NCI-H774 (cell line): ENCODE measurements at regions not wholly inside any gene's neighbourhood (a gene's known extent, or its start where the extent isn't known, plus 50 kb on each side); places are given as distances from the start of the nearest gene placed in this dataset.
A peak's percentile ranks its signal among the peaks of the same experiment; 100 is the strongest.
"Not testable (repeated sequence)": the region's sequence is repeated elsewhere in the genome, so short reads cannot be mapped to it uniquely, and the experiment has no call there.

Experiments used
- DNase-seq: peaks from one replicate; lab custom pipeline; 2025; lab: John Stamatoyannopoulos, UW

DNA sequence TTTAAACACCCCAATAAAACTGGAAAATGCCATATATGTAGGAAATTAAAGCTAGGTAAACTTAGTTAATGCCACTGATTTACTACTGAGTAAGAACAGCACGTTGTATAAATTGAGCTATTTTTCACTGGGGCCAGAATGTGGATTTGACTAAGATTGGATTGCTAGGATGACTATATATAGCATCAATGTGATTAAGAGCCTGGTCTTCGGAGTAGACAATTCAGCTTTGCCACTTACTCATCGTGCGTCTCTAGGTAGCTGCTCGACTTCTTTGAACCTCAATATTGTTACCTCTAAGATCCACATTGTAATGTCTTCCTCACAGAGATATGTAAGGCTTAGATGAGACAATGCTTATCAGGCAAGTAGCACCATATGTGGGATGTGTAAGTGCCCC is 462.5 kb downstream of the KLF12 start:
- DNase-seq: no peak

DNA sequence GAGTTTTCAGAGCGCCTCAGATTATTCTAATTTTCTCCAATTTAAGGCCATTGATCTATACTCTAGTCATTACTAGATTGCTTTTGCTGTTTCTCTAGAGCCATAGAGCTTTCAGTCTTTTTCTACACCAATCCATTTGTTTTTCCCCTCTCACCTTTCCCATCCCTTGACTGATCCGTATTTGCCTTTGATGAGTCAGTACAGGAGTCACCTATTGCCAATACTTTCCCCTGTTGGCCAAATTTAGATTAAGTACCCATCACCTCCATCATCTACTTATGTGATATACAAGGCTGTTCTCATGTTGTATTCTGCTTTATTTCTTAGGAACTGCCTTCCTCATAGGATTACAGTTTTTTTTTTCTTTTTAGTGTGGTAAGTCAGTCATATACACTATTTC is 463.2 kb downstream of the KLF12 start:
- no peak for DNase-seq

DNA sequence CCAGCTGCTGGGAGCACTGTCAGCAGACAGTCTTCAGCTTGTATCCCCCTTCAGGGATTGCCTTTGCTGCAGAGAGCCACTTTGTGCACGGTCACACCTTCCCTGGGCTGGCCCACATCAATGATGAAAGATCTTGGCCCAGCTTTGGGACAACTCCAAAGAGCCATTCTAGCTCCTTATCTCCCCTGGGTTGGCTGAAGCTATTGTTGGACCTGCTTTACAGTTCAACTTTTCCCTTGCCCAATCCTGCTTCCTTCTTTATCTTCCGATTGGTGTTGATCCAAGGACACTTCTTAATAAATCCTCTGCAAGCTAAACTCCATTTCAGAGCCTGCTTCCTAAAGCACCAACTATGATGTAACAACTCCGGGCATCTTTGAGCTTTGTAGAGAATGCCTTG is 466.4 kb downstream of the KLF12 start:
- no peak for DNase-seq

DNA sequence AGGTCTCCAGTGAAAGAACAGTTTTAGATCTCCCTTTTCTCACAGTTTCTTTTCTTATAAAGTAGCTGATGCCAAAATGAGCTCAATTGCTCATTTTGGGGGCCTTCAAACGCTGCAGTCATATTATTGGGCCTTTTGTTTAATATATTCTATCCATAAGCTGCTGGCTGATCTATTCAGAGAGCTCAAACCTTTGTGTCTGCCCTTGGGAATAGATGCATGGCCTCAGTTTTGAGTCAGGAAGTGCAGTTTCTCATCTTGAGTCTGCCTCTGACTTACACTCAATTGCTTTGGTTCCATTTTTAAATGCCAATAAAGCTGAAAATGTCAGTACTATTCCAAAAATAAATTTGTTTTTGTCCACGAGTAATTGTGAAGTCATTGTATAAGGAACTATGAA is 468.9 kb downstream of the KLF12 start:
- no peak for DNase-seq

DNA sequence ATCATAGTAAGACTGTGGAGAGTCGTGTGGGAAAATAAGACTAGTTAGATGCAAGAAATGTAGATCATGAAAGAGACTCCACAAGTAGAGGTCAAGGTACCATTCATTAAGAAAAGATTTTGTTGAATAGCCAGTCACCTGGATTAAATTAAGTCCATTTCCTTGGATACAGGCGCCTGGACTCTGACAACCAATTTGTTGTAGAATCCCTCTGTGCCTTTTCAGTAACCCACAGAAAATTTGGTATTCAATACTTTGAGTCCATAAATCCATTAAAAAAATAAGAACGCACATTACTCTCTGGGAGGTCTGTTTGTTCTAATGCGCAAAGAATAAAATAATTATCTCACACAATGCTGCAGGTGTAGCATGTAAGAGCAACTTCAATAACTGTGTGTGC is 469.4 kb downstream of the KLF12 start:
- peak; percentile 10 for DNase-seq

DNA sequence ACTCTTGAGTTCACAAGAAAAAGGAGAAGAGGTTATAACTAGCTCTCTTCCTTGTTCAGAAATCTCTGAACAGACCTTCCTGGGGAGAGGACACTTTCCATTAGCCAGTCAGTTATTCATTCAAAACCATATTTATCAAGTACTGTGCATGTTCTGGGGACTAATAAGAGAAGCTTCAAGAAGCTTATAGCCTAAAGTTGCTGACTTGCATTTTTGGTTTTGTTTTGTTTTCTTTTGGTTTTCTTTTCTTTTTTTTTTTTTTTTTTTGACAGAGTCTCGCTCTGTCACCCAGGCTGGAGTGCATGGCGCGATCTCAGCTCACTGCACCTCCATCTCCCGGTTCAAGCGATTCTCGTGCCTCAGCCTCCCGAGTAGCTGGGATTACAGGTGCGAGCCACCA is 471.4 kb downstream of the KLF12 start:
- DNase-seq: no peak

DNA sequence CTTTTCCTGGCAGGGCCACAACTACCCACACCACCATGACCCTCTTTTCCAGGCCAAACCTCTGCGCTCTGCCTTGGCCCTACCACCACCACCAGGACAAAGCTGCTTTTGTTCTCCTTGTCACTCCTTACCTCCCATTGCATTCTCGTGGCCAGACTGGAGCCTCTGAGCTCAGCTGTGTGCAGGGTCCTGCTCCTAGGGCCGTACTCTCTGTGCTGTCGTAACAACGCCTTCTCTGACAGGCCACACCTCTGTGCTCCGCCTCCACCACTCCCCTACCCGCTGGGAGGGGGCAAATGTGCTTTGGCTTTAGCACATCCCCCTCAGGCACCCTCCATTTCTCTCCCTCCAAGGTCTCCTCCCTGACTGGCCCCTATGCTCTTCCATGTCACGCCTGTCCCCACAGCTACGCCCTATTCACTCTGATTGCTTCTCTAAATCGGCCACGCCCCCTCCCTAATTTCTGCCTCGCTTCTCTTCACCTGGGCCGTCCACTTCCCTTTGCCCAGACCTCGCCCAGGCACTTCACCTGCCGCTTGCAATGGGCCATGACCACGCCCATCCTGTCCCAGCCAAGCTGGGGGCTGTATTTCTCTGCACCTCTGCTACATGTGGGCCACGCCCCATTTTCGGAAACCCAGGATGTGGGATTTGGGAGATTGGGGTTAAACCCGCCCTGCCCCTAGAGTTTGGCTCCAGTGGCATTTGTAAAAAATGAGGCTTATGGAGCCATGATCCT is 472.3 kb downstream of the KLF12 start:
- DNase-seq: no peak

DNA sequence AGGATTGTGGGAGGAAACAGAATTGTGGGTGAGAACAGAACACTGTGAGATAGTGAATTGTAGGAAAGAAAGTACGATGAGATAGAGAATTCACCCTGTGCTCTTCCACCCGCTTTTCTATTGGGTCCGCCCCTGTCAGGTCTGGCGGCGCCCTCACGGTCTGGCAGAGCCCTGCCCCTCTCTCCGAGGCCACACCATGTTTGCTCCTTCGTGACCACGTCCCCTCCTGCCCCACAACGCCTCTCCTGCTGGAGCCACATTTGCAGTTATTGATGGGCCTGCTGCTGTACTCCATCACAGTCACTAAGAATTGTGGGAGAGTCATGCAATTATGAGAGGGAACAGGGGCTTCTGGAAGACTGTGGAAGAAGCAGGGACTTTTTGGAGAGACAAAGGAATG is 473.1 kb downstream of the KLF12 start:
- DNase-seq: no peak

DNA sequence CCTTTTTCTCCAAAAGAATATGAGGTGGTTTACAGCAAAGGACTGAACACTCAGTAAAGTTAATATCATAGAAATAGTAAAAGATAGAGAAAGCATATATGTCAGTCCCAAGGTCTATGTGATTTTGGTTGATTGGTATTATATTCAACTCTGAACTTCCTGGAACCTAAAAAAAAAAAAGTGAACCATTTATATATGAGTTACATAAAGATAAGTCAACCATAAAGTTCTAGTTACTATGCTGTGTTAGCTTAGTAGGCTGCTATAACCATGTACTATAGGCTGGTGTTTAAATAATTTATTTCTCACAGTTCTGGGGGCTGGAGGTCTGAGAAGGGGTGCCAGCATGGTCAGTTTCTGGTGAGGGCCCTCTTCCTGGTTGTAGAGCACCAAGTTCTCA is 475.6 kb downstream of the KLF12 start:
- DNase-seq: no peak

DNA sequence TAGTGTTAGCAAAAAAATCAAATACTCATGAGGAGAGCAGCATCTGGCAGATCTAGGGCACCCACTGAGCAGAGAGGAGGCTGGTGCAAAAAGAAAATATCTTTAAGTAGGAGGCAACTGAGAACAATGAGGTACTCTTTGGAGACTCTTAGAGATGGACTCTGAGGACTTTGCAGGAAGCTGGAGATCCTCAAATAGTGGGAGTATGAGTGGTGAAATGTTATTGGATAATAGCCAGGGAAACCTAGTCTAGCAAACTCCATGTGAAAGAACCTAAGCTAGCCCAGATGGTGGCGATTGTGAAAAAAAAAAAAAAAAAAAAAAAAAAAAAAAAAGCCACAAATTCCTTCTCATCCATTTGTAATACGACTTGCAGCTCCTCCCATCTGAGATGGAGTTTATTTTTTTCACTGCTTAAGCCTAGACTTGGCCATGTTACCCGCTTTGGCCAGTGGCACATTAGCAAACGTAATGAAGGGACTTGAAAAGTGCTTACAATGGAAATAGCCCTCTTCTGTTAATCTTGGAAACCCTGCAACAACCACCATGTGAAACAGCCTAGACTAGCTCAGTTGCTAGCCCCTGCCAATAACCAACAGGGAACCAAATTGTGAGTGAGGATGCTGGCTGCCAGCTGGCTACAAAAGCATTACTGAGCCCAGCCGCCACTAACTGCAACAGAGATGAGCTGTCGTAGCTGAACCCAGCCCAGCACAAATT is 476.2 kb downstream of the KLF12 start:
- no peak for DNase-seq

DNA sequence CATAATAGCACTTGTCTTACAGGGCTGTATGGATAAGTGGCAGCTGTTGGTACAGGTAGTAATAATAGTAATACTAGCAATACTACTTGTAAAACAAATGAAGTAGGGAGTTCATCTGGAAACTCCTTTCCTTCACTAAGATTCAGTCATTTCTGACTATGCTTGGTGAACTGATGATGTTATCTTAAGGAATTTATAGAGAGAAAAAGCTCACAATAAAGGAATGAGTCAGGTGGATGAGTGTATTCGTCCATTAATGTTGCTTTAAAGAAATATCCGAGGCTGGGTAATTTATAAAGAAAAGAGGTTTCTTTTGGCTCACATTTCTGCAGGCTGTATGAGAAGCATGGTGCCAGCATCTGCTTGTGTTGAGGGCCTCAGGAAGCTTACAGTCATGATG is 477.3 kb downstream of the KLF12 start:
- DNase-seq: no peak

DNA sequence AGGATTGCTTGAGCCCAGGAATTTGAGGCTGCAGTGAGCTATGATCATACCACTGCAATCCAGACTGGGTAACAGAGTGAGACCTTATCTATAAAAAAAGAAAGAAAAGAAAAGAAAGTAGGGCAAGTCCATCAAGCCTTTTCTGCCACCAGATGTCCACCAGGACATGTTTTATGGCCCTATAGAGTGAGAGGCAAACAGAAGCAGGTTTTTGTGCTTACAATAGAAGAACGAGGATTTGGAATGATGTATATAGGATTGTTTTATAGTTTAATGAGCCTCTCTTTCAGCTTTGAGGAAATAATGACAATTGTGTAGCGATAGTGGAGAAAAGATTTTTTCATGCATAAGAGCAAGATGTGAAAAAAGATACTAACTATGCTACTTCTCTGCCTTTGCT is 480.5 kb downstream of the KLF12 start:
- DNase-seq: no peak

DNA sequence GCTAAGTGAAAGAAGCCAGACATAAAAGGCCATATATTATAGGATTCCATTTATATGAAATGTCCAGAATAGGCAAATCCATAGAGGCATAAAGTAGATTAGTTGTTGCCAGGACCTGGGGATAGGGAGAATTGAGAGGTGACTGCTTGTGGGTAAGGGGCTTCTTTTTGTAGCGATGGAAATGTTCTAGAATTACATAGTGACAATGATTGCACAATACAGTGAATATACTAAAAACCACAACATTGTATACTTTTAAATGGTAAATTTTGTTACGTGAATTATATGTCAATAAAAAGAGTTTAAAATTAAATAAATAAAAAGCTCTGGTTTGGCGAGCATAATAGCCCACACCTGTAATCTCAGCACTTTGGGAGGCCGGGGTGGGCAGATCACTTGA is 486.8 kb downstream of the KLF12 start:
- DNase-seq: no peak

DNA sequence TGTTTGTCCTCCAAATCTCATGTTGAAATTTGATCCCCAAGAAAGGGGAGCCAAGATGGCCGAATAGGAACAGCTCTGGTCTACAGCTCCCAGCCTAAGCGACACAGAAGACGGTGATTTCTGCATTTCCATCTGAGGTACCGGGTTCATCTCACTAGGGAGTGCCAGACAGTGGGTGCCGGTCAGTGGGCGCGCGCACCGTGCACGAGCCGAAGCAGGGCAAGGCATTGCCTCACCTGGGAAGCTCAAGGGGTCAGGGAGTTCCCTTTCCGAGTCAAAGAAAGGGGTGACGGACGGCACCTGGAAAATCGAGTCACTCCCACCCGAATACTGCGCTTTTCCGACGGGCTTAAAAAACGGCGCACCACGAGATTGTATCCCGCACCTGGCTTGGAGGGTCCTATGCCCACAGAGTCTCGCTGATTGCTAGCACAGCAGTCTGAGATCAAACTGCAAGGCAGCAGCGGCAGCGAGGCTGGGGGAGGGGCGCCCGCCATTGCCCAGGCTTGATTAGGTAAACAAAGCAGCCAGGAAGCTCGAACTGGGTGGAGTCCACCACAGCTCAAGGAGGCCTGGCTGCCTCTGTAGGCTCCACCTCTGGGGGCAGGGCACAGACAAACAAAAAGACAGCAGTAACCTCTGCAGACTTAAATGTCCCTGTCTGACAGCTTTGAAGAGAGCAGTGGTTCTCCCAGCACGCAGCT is 493.6 kb downstream of the KLF12 start:
- not testable (repeated sequence) for DNase-seq

DNA sequence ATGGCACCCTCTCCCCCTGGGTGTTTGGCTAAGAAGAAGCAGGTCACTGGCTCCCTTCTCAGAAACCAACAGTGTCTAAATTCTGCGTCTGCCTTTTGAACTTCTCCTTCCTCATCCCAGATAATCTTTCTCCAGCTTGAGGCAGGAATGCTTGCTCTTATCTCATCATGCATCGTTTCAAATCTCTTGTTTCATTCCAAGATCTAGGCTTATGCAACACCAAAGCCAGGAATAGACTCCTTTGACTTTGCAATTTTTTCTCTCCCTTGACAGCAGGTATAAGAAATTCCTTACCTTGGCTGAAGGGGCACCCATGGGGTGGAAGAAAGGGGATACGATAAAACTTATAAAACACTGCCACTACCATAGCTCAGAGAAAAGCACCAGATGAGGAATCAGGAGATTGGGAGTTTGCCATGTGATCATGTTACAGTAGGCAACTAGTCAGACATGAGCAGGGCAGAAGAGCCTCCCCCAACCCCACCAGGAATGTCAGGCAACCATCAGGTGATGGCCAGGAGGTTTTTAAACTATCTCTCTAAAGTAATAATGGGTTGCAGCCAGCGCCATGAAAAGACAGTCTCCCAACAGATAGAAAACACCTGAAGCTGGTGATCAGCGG is 498.9 kb downstream of the KLF12 start:
- DNase-seq: no peak

DNA sequence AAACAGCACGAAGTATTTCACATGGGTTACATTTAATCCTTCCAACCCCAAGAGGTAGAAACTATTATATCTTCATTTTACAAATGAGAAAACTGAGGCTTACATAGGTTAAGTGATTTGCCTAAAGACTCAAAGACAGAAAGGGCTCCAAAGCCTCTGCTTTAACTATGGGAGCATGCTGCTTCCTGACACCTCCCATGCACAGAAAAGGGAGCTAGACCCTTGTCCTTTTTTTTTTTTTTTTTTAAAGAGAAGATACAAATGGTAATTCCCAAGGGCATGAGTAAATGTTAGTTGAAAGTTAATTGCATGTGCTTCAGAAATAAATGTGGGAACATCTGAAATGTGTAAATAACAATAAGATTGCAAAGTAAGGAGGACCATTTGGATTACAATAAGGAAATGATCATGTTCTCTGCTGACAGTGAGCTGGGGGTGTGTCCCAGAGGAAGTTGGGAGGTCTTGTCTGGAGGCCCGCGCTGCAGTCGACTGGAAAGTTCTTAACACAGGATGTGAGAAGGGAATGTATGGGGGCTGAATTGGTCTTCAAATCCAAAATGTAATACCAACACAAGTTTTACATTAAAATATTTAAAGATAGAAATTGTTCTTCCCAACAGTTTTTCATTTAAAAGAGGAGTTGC is 500.3 kb downstream of the KLF12 start:
- DNase-seq: no peak

DNA sequence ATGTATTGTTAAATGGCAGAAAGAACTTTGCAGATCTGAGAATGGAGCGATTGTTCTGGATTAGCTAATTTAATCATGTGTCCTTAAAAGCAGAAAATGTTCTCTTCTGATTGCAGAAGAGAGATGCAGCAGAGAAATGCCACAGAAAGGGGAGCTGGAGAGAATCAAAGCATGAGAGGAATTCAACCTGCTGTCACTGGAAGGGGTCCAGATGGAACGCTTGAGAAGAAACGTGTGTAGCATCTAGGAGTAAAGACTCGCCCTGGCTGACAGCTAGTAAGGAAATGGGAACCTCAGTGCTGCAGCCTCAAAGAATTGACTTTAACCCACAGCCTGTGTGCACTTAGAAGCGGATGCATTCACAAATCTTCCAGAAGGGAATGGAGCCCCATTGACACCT is 502.8 kb downstream of the KLF12 start:
- no peak for DNase-seq

DNA sequence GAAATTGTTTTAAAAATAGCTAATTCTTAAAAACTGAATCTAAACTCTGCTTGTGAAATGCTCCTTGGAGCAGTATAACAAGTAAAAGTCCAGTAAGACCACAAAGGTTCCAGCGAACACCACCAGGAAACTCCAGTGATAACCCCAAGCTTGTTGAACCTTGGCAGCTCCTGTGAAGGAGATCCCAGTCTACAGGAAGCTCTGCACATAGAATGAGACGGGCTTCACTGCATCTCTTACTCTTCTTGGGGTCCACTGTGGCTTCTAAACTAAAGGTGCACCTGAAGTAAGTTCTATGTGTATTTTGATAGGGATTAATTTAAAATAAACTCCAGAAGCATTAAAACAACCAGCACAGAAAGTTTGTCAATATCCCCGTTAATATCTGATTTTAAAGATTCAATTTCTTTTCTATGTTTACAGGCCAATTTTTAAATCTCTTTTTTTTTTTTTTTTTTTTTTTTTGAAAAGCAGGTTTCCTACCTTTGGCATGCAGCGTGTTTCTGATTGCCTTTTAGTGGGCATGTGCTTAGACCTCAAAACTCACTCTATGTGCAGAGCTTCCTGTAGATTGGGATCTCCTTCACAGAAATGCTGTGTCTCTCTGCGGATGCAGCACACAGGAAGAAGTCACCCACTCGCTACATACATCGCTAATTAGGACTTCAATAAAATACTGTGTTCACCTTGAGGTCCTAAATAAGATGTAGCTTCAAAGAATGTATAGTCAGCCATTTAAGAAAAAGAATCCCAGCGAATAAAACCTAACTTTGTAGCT is 508.5 kb downstream of the KLF12 start:
- DNase-seq: no peak

DNA sequence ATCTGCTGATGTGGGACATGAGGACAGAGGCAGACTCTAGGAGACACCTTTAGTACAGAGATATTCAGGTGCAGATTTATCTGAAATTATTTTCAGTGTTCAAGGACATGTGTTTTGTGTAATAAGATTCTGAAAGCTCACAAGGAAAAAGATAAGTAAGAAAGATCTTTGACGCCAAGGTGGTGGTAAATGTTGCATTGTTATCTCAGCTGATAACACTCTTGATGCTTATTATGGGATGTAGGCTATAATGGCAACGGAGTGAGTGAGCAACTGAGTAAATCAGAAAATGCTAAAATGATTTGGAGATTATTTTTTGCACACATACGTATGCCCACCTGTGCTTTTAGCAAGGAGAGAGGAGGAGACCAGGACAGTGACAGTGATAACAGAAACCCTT is 510.9 kb downstream of the KLF12 start:
- DNase-seq: no peak

DNA sequence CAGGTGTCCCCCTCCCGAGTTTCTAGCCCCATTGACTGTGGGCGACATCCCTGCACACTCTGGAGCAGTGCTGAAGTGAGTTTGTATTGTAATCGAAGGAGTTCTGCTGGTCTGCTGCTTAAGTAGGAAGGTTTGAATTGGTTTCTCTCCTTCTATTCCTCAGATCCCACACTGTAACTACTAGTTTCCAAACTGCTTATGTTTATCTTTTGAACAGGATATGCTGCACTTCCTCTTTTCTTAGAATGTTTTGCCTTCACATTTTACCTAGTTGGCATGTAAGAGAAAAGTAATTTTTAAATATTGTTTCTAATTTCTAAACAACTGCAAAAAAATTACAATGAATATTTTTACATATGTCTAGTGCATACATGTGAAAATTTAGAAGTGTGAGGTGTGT is 511.8 kb downstream of the KLF12 start:
- DNase-seq: no peak

DNA sequence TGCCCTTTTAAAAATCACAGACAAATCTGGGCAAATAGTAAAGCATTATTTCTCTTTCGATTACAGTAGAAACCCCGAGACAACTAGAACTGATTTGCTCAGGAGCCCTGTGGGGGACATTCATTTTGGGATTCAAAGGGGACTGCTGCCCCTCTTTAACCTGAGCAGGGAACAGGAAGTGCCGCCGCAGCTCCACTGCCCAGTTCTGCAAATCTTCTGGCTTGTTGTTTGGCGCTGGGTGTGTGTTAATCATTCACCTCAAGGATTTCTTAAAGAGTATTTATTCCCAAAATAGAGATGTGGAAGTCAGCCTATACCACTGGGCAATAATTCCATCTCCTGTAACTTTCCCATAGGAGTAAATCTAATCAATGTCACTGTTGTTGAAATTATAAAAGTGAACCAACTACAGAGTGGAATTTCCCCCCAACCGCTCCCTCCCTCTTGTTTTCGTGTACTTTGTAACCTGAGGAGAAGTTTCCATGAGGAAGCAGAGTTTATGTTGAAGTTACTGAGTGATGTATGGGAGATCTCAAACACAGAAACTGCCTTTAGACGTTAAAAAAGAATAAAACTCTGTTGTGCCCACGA is 515.8 kb downstream of the KLF12 start:
- no peak for DNase-seq
